ENCODE measurements at regions not wholly inside any gene's neighbourhood (a gene's known extent, or its start where the extent isn't known, plus 50 kb on each side); places are given as distances from the start of the nearest gene placed in this dataset.

DNA sequence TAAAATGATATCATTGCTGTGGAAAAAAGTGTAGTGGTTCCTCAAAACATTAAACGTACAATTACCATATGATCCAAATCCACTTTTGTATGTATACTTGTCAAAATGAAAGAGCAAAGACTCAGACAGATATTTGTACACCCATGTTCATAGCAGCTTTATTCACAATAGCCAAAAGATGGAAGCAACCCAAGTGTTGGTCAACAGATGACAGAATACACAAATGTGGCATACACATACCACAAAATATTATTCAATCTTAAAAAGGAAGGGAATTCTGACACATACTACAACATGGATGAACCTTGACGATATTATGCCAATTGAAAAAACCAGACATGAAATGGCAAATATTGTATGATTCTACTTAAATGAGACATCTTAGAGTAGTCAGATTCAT is 524.5 kb upstream of the WWC1 start:
- no peak overlapping the region for H3K4ac ChIP-seq (ENCODE audit: low read depth in 1 of 2, low read length in 2 of 2)

GRCh38 chr5:167767795-167768194 is 523.6 kb upstream of the WWC1 start:
- H3K18ac ChIP-seq (ENCODE audit: low read depth in 1 of 2, low read length in 2 of 2) = no peak overlapping the region
- H2AK5ac ChIP-seq (ENCODE audit: low read length, severe bottlenecking) = no peak overlapping the region
- H4K8ac ChIP-seq (ENCODE audit: low read length) = no peak overlapping the region
- no peaks in the 10 kb centered on the region for H3K27me3 ChIP-seq (ENCODE audit: control insufficient read depth in 1 of 2, insufficient read depth in 1 of 2, low read length in 2 of 2)
- no peaks in the 10 kb centered on the region for H3K9me3 ChIP-seq (ENCODE audit: control insufficient read depth, low read length)
- no peak overlapping the region for H2BK15ac ChIP-seq (ENCODE audit: low read depth, poor library complexity, severe bottlenecking)
- DNase-seq = no peak
- H3K9ac ChIP-seq (ENCODE audit: low read length) = no peak overlapping the region
- no peak overlapping the region for H3K4me3 ChIP-seq (ENCODE audit: insufficient read depth in 1 of 2, low read depth in 1 of 2, low read length in 2 of 2)
- H3K27ac ChIP-seq (ENCODE audit: low read length, poor library complexity, severe bottlenecking) = no peak overlapping the region
- H2BK120ac ChIP-seq (ENCODE audit: low read depth, low read length) = no peak overlapping the region
- 86% methylated on average over 4 of the region's 4 CpGs for WGBS
- peaks cover 12% of the 10 kb centered on the region for H3K79me1 ChIP-seq (replicated peaks; ENCODE audit: low read length, poor library complexity, severe bottlenecking)
- no peak overlapping the region for H3K4me2 ChIP-seq (ENCODE audit: low read length, poor library complexity, severe bottlenecking)
- H3K23ac ChIP-seq (ENCODE audit: low read length in 2 of 2) = no peak overlapping the region
- no peak overlapping the region for H3K4ac ChIP-seq (ENCODE audit: low read depth in 1 of 2, low read length in 2 of 2)
- peaks cover 2% of the 10 kb centered on the region for H3K4me1 ChIP-seq (ENCODE audit: control insufficient read depth, insufficient read depth, low read depth, low read length)
- H3K36me3 ChIP-seq (ENCODE audit: control insufficient read depth in 1 of 2, insufficient read depth in 2 of 2, low read depth in 1 of 2, low read length in 2 of 2) = no peaks in the 10 kb centered on the region
- H2BK12ac ChIP-seq (ENCODE audit: low read length in 2 of 2) = no peak overlapping the region
- no peak overlapping the region for H3K14ac ChIP-seq (ENCODE audit: low read length in 2 of 2)
- H2AFZ ChIP-seq (ENCODE audit: low read depth, low read length) = no peak overlapping the region
- H2BK5ac ChIP-seq (ENCODE audit: low read depth, low read length, poor library complexity, severe bottlenecking) = no peak overlapping the region
- H4K91ac ChIP-seq (ENCODE audit: low read length) = no peak overlapping the region

More for the DNA sequence above, 524.5 kb upstream of the WWC1 start:
- 100% methylated on average over 1 of the region's 2 CpGs for WGBS
- H4K91ac ChIP-seq (ENCODE audit: low read length) = no peak overlapping the region
- H2AFZ ChIP-seq (ENCODE audit: low read depth, low read length) = no peak overlapping the region
- no peak overlapping the region for H3K23ac ChIP-seq (ENCODE audit: low read length in 2 of 2)
- no peak overlapping the region for H3K18ac ChIP-seq (ENCODE audit: low read depth in 1 of 2, low read length in 2 of 2)
- no peak overlapping the region for H3K4me2 ChIP-seq (ENCODE audit: low read length, poor library complexity, severe bottlenecking)
- H2BK5ac ChIP-seq (ENCODE audit: low read depth, low read length, poor library complexity, severe bottlenecking) = no peak overlapping the region
- no peak overlapping the region for H3K14ac ChIP-seq (ENCODE audit: low read length in 2 of 2)
- no peak overlapping the region for H2BK12ac ChIP-seq (ENCODE audit: low read length in 2 of 2)
- no peak overlapping the region for H2BK15ac ChIP-seq (ENCODE audit: low read depth, poor library complexity, severe bottlenecking)
- H3K4me3 ChIP-seq (ENCODE audit: insufficient read depth in 1 of 2, low read depth in 1 of 2, low read length in 2 of 2) = no peak overlapping the region
- H3K9ac ChIP-seq (ENCODE audit: low read length) = no peak overlapping the region
- H3K36me3 ChIP-seq (ENCODE audit: control insufficient read depth in 1 of 2, insufficient read depth in 2 of 2, low read depth in 1 of 2, low read length in 2 of 2) = no peaks in the 10 kb centered on the region
- H2AK5ac ChIP-seq (ENCODE audit: low read length, severe bottlenecking) = no peak overlapping the region
- peaks cover 12% of the 10 kb centered on the region for H3K79me1 ChIP-seq (replicated peaks; ENCODE audit: low read length, poor library complexity, severe bottlenecking)
- H3K9me3 ChIP-seq (ENCODE audit: control insufficient read depth, low read length) = no peaks in the 10 kb centered on the region
- H2BK120ac ChIP-seq (ENCODE audit: low read depth, low read length) = no peak overlapping the region
- H3K4me1 ChIP-seq (ENCODE audit: control insufficient read depth, insufficient read depth, low read depth, low read length) = peaks cover 2% of the 10 kb centered on the region
- H3K27me3 ChIP-seq (ENCODE audit: control insufficient read depth in 1 of 2, insufficient read depth in 1 of 2, low read length in 2 of 2) = no peaks in the 10 kb centered on the region
- no peak for DNase-seq
- no peak overlapping the region for H3K27ac ChIP-seq (ENCODE audit: low read length, poor library complexity, severe bottlenecking)
- H4K8ac ChIP-seq (ENCODE audit: low read length) = no peak overlapping the region

GRCh38 chr5:167769846-167770413 is 521.5 kb upstream of the WWC1 start:
- Histone ChIP-seq H3K4ac (ENCODE audit: low read depth in 1 of 2, low read length in 2 of 2) (no peak overlapping the region), H3K4me2 (ENCODE audit: low read length, poor library complexity, severe bottlenecking) (no peak overlapping the region), H4K8ac (ENCODE audit: low read length) (no peak overlapping the region), H2BK120ac (ENCODE audit: low read depth, low read length) (no peak overlapping the region), H3K27ac (ENCODE audit: low read length, poor library complexity, severe bottlenecking) (peak overlapping the region; percentile 6), H3K9ac (ENCODE audit: low read length) (no peak overlapping the region), H3K4me3 (ENCODE audit: insufficient read depth in 1 of 2, low read depth in 1 of 2, low read length in 2 of 2) (no peak overlapping the region), H3K4me1 (ENCODE audit: control insufficient read depth, insufficient read depth, low read depth, low read length) (no peaks in the 10 kb centered on the region), H2BK5ac (ENCODE audit: low read depth, low read length, poor library complexity, severe bottlenecking) (no peak overlapping the region), H4K91ac (ENCODE audit: low read length) (no peak overlapping the region), H3K79me1 (replicated peaks; ENCODE audit: low read length, poor library complexity, severe bottlenecking) (peaks cover 10% of the 10 kb centered on the region), H2AFZ (ENCODE audit: low read depth, low read length) (no peak overlapping the region), H3K9me3 (ENCODE audit: control insufficient read depth, low read length) (no peaks in the 10 kb centered on the region), H2BK12ac (ENCODE audit: low read length in 2 of 2) (no peak overlapping the region), H3K27me3 (ENCODE audit: control insufficient read depth in 1 of 2, insufficient read depth in 1 of 2, low read length in 2 of 2) (no peaks in the 10 kb centered on the region), H2BK15ac (ENCODE audit: low read depth, poor library complexity, severe bottlenecking) (no peak overlapping the region), H3K23ac (ENCODE audit: low read length in 2 of 2) (no peak overlapping the region), H3K36me3 (ENCODE audit: control insufficient read depth in 1 of 2, insufficient read depth in 2 of 2, low read depth in 1 of 2, low read length in 2 of 2) (no peaks in the 10 kb centered on the region), H3K14ac (ENCODE audit: low read length in 2 of 2) (no peak overlapping the region), H2AK5ac (ENCODE audit: low read length, severe bottlenecking) (no peak overlapping the region), H3K18ac (ENCODE audit: low read depth in 1 of 2, low read length in 2 of 2) (no peak overlapping the region)
- DNase-seq = no peak
- WGBS = 95% methylated on average over 2 of the region's 2 CpGs

DNA sequence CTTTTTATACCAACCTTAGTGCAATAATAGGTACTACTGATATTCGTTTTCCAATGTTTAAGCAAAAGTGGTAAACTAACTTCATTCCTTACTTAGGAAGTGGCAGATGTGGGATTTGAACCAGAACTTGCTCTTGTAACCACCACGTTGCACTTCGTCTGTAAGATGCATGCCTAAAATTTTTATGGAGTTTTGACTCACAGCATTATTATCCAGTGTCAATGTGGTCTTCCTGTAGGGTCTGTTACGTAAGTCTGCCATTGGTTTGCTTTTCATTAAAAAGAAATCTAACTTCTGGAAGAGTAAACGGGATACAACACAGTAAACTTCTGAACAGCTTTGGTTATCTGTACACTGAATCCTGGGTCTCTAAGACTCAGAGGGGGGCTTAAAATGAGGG is 521.0 kb upstream of the WWC1 start:
- H3K36me3 ChIP-seq (ENCODE audit: control insufficient read depth in 1 of 2, insufficient read depth in 2 of 2, low read depth in 1 of 2, low read length in 2 of 2) = no peaks in the 10 kb centered on the region
- H3K4ac ChIP-seq (ENCODE audit: low read depth in 1 of 2, low read length in 2 of 2) = no peak overlapping the region
- H3K9me3 ChIP-seq (ENCODE audit: control insufficient read depth, low read length) = no peaks in the 10 kb centered on the region
- H2AFZ ChIP-seq (ENCODE audit: low read depth, low read length) = no peak overlapping the region
- H3K4me3 ChIP-seq (ENCODE audit: insufficient read depth in 1 of 2, low read depth in 1 of 2, low read length in 2 of 2) = no peak overlapping the region
- H3K4me2 ChIP-seq (ENCODE audit: low read length, poor library complexity, severe bottlenecking) = no peak overlapping the region
- no peaks in the 10 kb centered on the region for H3K27me3 ChIP-seq (ENCODE audit: control insufficient read depth in 1 of 2, insufficient read depth in 1 of 2, low read length in 2 of 2)
- peaks cover 10% of the 10 kb centered on the region for H3K79me1 ChIP-seq (replicated peaks; ENCODE audit: low read length, poor library complexity, severe bottlenecking)
- no peak overlapping the region for H4K91ac ChIP-seq (ENCODE audit: low read length)
- H3K4me1 ChIP-seq (ENCODE audit: control insufficient read depth, insufficient read depth, low read depth, low read length) = no peaks in the 10 kb centered on the region
- no peak overlapping the region for H4K8ac ChIP-seq (ENCODE audit: low read length)
- H2BK120ac ChIP-seq (ENCODE audit: low read depth, low read length) = no peak overlapping the region
- no peak overlapping the region for H2BK5ac ChIP-seq (ENCODE audit: low read depth, low read length, poor library complexity, severe bottlenecking)
- H3K14ac ChIP-seq (ENCODE audit: low read length in 2 of 2) = no peak overlapping the region
- no peak overlapping the region for H3K9ac ChIP-seq (ENCODE audit: low read length)
- no peak overlapping the region for H2BK12ac ChIP-seq (ENCODE audit: low read length in 2 of 2)
- no peak overlapping the region for H2BK15ac ChIP-seq (ENCODE audit: low read depth, poor library complexity, severe bottlenecking)
- H3K18ac ChIP-seq (ENCODE audit: low read depth in 1 of 2, low read length in 2 of 2) = no peak overlapping the region
- H3K23ac ChIP-seq (ENCODE audit: low read length in 2 of 2) = no peak overlapping the region
- no peak overlapping the region for H2AK5ac ChIP-seq (ENCODE audit: low read length, severe bottlenecking)
- 57% methylated on average over 5 of the region's 5 CpGs for WGBS
- DNase-seq = peak; percentile 10
- peak overlapping the region; percentile 72 for H3K27ac ChIP-seq (ENCODE audit: low read length, poor library complexity, severe bottlenecking)
